ENCODE measurements at regions not wholly inside any gene's neighbourhood (a gene's known extent, or its start where the extent isn't known, plus 50 kb on each side); places are given as distances from the start of the nearest gene placed in this dataset.

DNA sequence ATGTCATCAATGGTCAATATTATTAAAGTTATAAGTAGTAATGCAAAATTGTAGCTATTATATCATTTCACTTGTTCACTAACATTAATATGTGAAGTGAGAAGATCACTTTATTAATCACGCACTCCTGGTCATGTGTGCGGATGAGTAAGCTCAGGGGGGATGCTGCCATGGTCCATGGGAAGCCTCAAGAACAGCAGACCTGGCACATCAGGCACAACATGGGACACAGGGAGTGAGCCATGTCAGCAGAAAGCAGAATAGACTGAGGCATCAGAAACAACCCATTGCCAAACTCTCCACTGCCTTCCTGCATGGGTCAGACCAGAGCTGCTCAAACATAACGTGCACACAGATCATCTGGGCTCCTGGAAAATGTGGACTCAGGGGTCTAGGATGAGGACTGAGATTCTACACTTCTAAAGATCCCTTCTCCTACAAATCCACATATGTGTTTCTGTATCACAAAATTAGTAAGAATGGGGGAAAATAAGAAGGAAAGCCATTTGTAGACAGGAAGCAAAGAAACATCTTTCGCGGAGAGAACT lies 63.8 kb upstream of the VPREB1 start:
- no peak for DNase-seq
- Histone ChIP-seq H3K9me3 (no peaks in the 10 kb centered on the region), H3K4me3 (no peak overlapping the region), H3K4me1 (no peaks in the 10 kb centered on the region), H3K27ac (no peak overlapping the region), H3K27me3 (no peaks in the 10 kb centered on the region), H3K36me3 (ENCODE audit: low read depth, missing control alignments) (no peaks in the 10 kb centered on the region)
- WGBS, 2 donors: 83 to 87% methylated on average over 5 of the region's 5 CpGs
- TF ChIP-seq, protein P1, sequence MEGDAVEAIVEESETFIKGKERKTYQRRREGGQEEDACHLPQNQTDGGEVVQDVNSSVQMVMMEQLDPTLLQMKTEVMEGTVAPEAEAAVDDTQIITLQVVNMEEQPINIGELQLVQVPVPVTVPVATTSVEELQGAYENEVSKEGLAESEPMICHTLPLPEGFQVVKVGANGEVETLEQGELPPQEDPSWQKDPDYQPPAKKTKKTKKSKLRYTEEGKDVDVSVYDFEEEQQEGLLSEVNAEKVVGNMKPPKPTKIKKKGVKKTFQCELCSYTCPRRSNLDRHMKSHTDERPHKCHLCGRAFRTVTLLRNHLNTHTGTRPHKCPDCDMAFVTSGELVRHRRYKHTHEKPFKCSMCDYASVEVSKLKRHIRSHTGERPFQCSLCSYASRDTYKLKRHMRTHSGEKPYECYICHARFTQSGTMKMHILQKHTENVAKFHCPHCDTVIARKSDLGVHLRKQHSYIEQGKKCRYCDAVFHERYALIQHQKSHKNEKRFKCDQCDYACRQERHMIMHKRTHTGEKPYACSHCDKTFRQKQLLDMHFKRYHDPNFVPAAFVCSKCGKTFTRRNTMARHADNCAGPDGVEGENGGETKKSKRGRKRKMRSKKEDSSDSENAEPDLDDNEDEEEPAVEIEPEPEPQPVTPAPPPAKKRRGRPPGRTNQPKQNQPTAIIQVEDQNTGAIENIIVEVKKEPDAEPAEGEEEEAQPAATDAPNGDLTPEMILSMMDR (IDR thresholded peaks at IDR 0.05): no peak
- TF ChIP-seq POLR2A (IDR thresholded peaks at IDR 0.05): no peak
- intact Hi-C loops (cut with DNase I; ENCODE audit: low total_unique reads): no loop called here

DNA sequence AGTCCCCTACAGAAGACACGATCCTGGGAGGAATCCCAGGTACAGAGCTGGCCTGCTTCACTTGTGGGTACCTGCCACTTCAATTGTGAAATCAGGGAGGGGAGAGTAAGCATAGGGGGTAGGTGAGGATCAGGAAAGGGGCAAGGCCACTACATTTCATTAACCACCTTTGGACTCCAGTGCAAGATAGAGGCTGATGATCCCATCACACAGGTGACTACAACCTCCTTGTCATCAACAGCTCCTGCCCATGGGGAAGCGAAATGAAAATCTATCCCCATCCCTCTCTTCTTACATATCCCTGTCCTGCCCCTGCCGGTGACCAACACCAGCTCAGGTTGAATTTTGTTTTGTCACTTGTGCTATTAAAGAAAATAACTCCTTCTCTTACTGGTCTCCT lies 64.7 kb upstream of the VPREB1 start:
- TF ChIP-seq POLR2A (IDR thresholded peaks at IDR 0.05): no peak
- TF ChIP-seq, protein P1 (IDR thresholded peaks at IDR 0.05): no peak
- no peak for DNase-seq
- WGBS, 2 donors: 82 to 83% methylated on average over 3 of the region's 3 CpGs

DNA sequence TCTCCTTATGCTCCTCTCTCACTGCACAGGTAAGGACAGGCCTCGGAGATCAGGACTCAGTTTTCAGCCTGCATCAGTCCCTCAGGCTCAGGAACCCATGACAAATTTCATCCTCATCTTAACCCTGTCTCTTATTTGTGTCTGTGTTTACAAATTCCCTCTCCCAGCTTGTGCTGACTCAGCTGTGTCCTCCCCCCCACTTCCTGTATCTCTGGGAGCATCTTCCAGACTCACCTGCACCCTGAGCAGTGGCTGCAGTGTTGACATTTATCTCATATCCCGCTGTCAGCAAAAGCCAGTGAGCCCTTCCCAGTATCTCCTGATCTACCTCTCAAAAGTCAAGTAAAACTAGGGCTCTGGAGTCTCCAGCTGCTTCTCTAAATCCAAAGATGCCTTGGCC lies 65.6 kb upstream of the VPREB1 start:
- WGBS, 2 donors: 80 to 83% methylated on average over 2 of the region's 2 CpGs
- Histone ChIP-seq H3K27me3 (no peaks in the 10 kb centered on the region), H3K9me3 (no peaks in the 10 kb centered on the region)

More for the DNA sequence above, 64.7 kb upstream of the VPREB1 start:
- Histone ChIP-seq H3K36me3 (ENCODE audit: low read depth, missing control alignments) (no peaks in the 10 kb centered on the region), H3K9me3 (no peaks in the 10 kb centered on the region), H3K27ac (no peak overlapping the region), H3K4me3 (no peak overlapping the region), H3K4me1 (no peaks in the 10 kb centered on the region), H3K27me3 (no peaks in the 10 kb centered on the region)
- intact Hi-C loops (cut with DNase I; ENCODE audit: low total_unique reads): no loop called here

DNA sequence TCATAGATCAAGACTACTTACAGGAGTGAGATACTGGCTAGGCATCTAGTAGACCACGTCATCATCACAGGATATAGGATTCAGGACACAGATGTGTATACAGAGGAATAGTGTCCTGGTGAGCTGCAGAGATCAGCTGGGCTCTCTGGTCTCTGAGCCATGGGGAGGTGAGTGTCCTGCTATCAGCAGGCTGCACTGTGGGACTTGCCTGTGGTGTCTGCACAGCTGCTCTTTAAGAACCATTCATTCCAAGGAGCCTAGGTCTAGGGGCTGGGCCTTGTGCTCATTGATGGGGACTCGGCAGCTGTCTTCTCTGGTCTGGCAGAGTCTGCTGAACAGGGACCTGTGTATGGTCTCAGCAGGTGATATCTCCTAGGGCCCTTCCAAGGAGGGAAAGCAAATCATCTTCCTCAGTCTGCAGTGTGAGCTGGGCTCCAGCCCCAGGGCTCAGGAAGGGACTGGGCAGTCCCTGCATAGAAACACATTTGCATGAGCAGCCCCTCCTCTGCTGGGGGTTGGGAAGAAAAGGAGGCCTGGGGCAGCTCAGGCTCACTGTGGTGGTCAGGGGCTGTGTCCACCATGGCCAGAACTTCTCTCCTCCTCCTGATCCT lies 66.1 kb upstream of the VPREB1 start:
- no peaks in the 10 kb centered on the region for H3K27me3 ChIP-seq
- intact Hi-C loops (cut with DNase I; ENCODE audit: low total_unique reads): no loop called here
- H3K36me3 ChIP-seq (ENCODE audit: low read depth, missing control alignments): no peaks in the 10 kb centered on the region
- H3K4me1 ChIP-seq: no peaks in the 10 kb centered on the region
- H3K9me3 ChIP-seq: no peaks in the 10 kb centered on the region
- no peak overlapping the region for H3K27ac ChIP-seq
- DNase-seq: no peak
- WGBS, 2 donors: 80 to 85% methylated on average over 1 to 2 of the region's 2 CpGs
- no peak overlapping the region for H3K4me3 ChIP-seq
- TF ChIP-seq, protein P1 (IDR thresholded peaks at IDR 0.05): no peak
- no peak for TF ChIP-seq POLR2A (IDR thresholded peaks at IDR 0.05)

More for the DNA sequence above, 65.6 kb upstream of the VPREB1 start:
- intact Hi-C loops (cut with DNase I; ENCODE audit: low total_unique reads): no loop called here
- Histone ChIP-seq H3K27ac (no peak overlapping the region), H3K4me1 (no peaks in the 10 kb centered on the region), H3K36me3 (ENCODE audit: low read depth, missing control alignments) (no peaks in the 10 kb centered on the region), H3K4me3 (no peak overlapping the region)
- no peak for DNase-seq
- TF ChIP-seq, protein P1 (IDR thresholded peaks at IDR 0.05): no peak
- TF ChIP-seq POLR2A (IDR thresholded peaks at IDR 0.05): no peak

All from testis (tissue), 2 donors.